ENCODE measurements at regions not wholly inside any gene's neighbourhood (a gene's known extent, or its start where the extent isn't known, plus 50 kb on each side); places are given as distances from the start of the nearest gene placed in this dataset.

- H3K4me3 Mint-ChIP-seq, result no peak overlapping the region
- no peaks in the 10 kb centered on the region for H3K27me3 Mint-ChIP-seq (ENCODE audit: low read depth in 2 of 2)
- ATAC-seq (no peak), DNase-seq (no peak)
- WGBS (ENCODE audit: insufficient coverage), result 81% methylated on average over 2 of the region's 2 CpGs
- no peak overlapping the region for H3K27ac Mint-ChIP-seq
- H3K9me3 ChIP-seq (ENCODE audit: control insufficient read depth, insufficient read depth, low read length), result no peaks in the 10 kb centered on the region
- H3K27ac ChIP-seq (ENCODE audit: low read length), result no peak overlapping the region
- intact Hi-C loops (cut with micrococcal nuclease), result no loop called here
- peaks cover 13 to 15% of the 10 kb centered on the region in 2 donors for H3K9me3 Mint-ChIP-seq
- H3K27me3 ChIP-seq (ENCODE audit: control insufficient read depth, insufficient read depth, low read length), result no peaks in the 10 kb centered on the region
- no peak overlapping the region for H3K4me3 ChIP-seq (ENCODE audit: low read length)
- H3K36me3 ChIP-seq (ENCODE audit: control insufficient read depth, insufficient read depth, low read length), result no peaks in the 10 kb centered on the region
- H3K4me1 ChIP-seq (ENCODE audit: control insufficient read depth, insufficient read depth, low read length), result no peaks in the 10 kb centered on the region
- TF ChIP-seq CTCF (IDR thresholded peaks at IDR 0.05), result no peak
- H3K4me1 Mint-ChIP-seq, result no peaks in the 10 kb centered on the region
- H3K36me3 Mint-ChIP-seq, result peaks cover 3% of the 10 kb centered on the region
Measured at GRCh38 chr12:84201976-84202375, 710.6 kb downstream of the SLC6A15 start.

DNA sequence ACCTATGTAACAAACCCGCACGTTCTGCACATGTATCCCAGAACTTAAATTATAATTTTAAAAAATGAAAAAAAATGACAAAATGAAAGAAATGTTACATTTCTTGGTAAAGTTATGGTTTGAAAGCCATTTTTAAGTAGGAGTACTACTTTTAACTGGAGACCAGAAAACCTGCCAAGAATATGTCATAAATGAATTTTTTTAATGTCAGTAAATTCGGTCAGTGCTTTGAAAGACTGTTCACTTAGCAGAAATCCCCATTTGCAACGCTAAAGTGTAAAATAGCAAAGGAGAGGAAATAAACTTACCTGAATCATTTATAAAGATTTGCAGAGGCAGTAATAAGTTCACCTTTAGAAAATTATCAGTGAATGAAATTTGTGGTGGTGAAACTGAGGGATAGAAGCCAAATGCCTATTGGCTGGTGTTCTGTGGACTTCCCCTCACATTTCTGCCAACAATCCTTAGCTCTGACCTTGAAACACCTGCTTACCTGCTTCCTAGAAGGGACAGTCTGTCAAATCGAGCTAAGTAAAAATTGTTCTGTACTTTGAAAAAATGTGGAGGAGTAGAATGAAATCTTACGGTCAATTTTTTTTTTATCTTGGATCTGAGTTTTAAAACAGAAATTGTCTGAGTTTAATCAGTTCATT is 714.2 kb downstream of the SLC6A15 start:
- Histone ChIP-seq H3K36me3 (ENCODE audit: control insufficient read depth, insufficient read depth, low read length) (no peaks in the 10 kb centered on the region), H3K9me3 (ENCODE audit: control insufficient read depth, insufficient read depth, low read length) (peaks cover 2% of the 10 kb centered on the region), H3K27ac (ENCODE audit: low read length) (no peak overlapping the region), H3K4me1 (ENCODE audit: control insufficient read depth, insufficient read depth, low read length) (no peaks in the 10 kb centered on the region), H3K4me3 (ENCODE audit: low read length) (no peak overlapping the region), H3K27me3 (ENCODE audit: control insufficient read depth, insufficient read depth, low read length) (no peaks in the 10 kb centered on the region)
- Mint-ChIP-seq H3K4me1 (no peaks in the 10 kb centered on the region), H3K36me3 (peaks cover 21% of the 10 kb centered on the region), H3K27ac (no peak overlapping the region), H3K27me3 (ENCODE audit: low read depth in 2 of 2) (no peaks in the 10 kb centered on the region), H3K9me3 (peaks cover 15 to 16% of the 10 kb centered on the region in 2 donors), H3K4me3 (no peak overlapping the region)
- 82% methylated on average over 3 of the region's 6 CpGs for WGBS (ENCODE audit: insufficient coverage)
- intact Hi-C loops (cut with micrococcal nuclease), result no loop called here
- no peak for TF ChIP-seq CTCF (IDR thresholded peaks at IDR 0.05)
- ATAC-seq (no peak), DNase-seq (no peak)

DNA sequence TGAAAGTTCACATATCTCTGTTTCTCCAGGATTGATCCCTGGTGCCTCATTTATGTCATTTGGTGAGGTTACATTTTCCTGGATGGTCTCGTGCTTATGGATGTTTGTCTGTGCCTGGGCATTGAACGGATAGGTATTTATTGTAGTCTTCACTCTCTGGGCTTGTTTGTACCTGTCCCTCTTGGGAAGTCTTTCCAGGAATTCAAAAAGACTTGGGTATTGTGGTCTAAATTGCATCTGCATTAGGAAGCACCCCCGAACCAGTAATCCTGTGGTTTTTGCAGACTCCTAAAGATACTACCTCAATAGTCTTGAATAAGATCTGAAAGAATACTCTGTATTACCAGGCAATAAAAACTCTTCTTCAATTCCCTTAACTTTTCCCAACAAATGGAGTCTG is 720.8 kb downstream of the SLC6A15 start:
- Mint-ChIP-seq H3K4me3 (no peak overlapping the region), H3K27me3 (ENCODE audit: low read depth in 2 of 2) (no peaks in the 10 kb centered on the region), H3K36me3 (peaks cover 16% of the 10 kb centered on the region), H3K4me1 (no peaks in the 10 kb centered on the region), H3K27ac (no peak overlapping the region), H3K9me3 (peaks cover 10 to 13% of the 10 kb centered on the region in 2 donors)
- DNase-seq (no peak), ATAC-seq (no peak)
- intact Hi-C loops (cut with micrococcal nuclease), result no loop called here
- H3K27ac ChIP-seq (ENCODE audit: low read length), result no peak overlapping the region
- WGBS (ENCODE audit: insufficient coverage), result 71% methylated on average over 3 of the region's 3 CpGs
- peaks cover 18% of the 10 kb centered on the region for H3K9me3 ChIP-seq (ENCODE audit: control insufficient read depth, insufficient read depth, low read length)
- H3K4me3 ChIP-seq (ENCODE audit: low read length), result no peak overlapping the region
- H3K4me1 ChIP-seq (ENCODE audit: control insufficient read depth, insufficient read depth, low read length), result no peaks in the 10 kb centered on the region
- TF ChIP-seq CTCF (IDR thresholded peaks at IDR 0.05), result no peak
- H3K27me3 ChIP-seq (ENCODE audit: control insufficient read depth, insufficient read depth, low read length), result no peaks in the 10 kb centered on the region
- H3K36me3 ChIP-seq (ENCODE audit: control insufficient read depth, insufficient read depth, low read length), result no peaks in the 10 kb centered on the region

- Histone ChIP-seq H3K27me3 (ENCODE audit: control insufficient read depth, insufficient read depth, low read length) (no peaks in the 10 kb centered on the region), H3K4me3 (ENCODE audit: low read length) (no peak overlapping the region), H3K36me3 (ENCODE audit: control insufficient read depth, insufficient read depth, low read length) (no peaks in the 10 kb centered on the region), H3K27ac (ENCODE audit: low read length) (no peak overlapping the region), H3K4me1 (ENCODE audit: control insufficient read depth, insufficient read depth, low read length) (no peaks in the 10 kb centered on the region), H3K9me3 (ENCODE audit: control insufficient read depth, insufficient read depth, low read length) (no peaks in the 10 kb centered on the region)
- ATAC-seq (no peak), DNase-seq (no peak)
- Mint-ChIP-seq H3K36me3 (no peaks in the 10 kb centered on the region), H3K4me1 (no peaks in the 10 kb centered on the region), H3K4me3 (no peak overlapping the region), H3K27me3 (ENCODE audit: low read depth in 2 of 2) (no peaks in the 10 kb centered on the region), H3K9me3 (peaks cover 12 to 14% of the 10 kb centered on the region in 2 donors), H3K27ac (no peak overlapping the region)
- 67% methylated on average over 1 of the region's 1 CpG for WGBS (ENCODE audit: insufficient coverage)
- no peak for TF ChIP-seq CTCF (IDR thresholded peaks at IDR 0.05)
- intact Hi-C loops (cut with micrococcal nuclease), result no loop called here
Measured at GRCh38 chr12:84186433-84186832, 726.2 kb downstream of the SLC6A15 start.

Measured in natural killer cell (primary cell).